Limb (tissue), 2 donors: ENCODE measurements at regions not wholly inside any gene's neighbourhood (a gene's known extent, or its start where the extent isn't known, plus 50 kb on each side); places are given as distances from the start of the nearest gene placed in this dataset.
"Not testable (repeated sequence)": the region's sequence is repeated elsewhere in the genome, so short reads cannot be mapped to it uniquely, and the experiment has no call there.

ENCODE experiments used
- DNase-seq, 2 donors: peaks; one replicate each; pipeline ENCODE4 v3.0.0-alpha.2; 2016; ENCODE audit errors: extremely low spot score in 2 of 2

DNA sequence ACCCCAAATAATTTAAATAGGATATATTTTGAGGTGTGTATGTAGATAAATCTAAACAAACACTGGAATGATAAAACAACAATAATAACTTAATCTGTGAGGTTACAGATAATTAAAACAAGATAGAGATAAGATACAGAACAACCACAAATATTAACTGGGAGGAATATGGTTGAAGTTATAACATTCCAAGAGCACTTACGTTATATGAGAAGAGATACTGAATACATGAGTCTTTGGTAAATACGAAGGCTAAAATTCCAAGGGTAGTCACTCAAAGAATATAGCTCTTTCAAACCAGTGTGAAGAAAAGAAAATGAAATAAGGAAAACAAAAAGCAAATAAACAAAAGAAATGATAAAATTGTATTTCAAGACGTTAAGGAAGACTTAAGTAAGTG, 76.0 kb upstream of the MYO3A start:
- no peak for DNase-seq

DNA sequence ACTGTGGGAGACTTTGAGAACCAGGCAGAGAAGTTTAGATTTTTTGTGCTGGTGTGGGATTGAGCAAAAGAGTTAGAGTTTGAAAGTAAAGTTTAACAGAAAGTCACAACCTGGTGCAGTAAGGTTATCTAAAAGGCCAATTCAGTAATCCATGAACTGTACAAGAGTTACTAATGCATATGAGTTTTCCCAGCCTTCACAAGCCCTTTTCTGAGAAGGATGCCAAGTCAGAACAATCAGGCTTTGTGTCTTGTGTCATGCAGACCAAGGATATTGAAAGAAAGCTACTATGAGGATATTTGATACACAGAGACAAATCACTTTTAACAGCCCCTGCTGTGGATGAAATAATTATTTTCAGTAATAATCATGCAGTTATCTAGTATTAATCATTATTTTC, 68.8 kb upstream of the MYO3A start:
- DNase-seq: no peak

DNA sequence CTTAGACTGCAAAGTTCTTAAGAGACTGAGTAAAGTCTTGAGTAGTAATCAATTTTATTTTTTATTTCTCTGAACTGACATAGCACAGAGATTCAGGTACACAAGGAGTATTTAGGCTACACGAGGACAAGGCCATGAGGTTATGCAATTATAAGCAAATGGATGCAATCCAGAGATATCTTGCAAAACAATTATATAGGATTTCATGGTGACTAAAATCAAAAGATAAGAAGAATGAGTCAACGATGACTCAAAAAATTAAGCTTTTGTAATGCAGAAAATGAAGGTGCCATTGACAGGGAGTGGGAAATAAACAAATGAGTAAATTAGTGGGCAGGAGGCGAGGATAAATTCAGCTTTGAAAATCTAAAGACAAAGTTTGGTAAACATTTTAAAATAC, 66.7 kb upstream of the MYO3A start:
- no peak for DNase-seq

DNA sequence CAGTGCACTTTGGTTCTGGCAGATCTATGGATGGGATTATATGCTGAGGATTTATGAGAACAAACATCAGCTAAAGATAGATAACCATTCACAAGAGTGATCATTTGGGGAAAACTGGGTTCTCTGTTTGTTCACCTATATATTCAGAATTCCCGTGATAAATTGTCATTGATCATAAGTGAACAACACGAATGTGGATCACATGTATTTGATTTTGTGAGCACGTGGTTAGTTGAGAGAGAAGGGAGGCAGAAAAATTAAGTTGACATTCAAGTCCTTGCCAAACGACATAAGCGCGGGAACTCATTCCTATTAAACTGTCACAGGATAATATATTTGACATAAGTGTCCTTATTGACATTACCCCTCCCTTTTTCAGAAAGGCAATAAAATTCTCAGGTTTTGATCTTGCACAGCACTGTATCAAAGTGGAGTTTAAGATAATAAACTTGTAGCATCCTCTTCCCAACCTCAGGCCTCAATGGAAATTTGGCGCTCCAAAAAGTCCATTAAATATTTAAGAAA, 64.9 kb upstream of the MYO3A start:
- DNase-seq: no peak

DNA sequence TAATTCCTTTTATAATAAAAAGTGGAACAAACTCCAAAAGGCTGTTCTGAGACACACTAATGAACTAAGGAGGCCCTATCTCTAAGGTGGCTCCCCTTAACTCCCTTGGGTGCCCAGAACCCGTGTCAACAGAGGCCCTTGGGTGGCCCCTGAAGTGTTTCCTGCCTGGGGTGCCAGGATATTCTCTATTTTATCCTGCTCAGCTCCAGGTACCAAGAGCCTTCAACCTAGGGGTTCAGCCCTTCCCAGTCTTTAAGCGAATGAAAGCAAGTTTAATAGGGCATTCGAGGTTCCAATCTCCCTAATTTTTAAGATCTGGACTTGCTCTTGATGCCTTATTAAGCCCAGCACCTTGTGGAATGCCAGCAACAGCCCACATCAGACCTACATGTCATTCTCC, 64.4 kb upstream of the MYO3A start:
- DNase-seq: no peak

DNA sequence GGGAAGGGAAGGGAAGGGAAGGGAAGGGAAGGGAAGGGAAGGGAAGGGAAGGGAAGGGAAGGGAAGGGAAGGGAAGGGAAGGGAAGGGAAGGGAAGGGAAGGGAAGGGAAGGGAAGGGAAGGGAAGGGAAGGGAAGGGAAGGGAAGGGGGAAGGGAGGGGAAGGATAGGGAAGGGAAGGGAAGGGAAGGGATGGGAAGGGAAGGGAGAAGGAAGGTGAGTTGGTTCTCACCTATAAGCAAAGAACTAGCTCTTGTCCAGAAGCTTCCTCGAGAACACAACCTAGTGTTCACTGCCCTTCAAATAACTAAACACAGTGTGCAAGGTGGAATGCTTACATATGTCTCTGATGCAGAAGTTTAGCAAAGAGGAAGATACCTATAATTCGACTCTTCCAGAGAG, 59.6 kb upstream of the MYO3A start:
- DNase-seq: not testable (repeated sequence)

DNA sequence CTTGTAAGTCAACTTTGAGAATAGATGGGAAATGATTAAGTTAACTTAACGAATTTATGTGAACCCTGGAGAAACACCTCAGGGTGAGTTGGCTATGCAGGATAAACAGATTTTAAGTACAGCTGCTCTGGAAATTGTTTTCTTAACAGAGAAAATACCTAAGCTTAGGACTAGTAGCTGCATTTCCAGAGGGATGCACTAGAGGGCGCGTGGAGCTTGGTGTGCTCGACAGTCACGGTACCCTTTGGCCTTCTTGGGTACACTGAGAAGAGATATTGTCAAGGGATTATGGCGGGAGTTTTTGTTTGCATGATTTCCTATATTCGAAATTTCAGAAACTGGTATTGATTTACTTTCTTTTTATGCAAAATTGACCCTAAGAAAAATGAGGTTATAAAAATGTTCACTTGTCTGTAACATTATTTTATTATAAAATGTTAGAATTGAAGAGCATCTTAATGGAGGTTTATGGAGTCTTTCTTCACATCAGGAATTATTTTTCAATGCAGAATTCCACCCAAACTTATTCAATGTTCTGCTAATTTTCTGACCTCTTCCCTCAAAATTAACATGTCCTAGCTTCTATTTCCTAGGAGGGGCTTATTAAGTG, 58.4 kb upstream of the MYO3A start:
- peak; percentile 68 to 82 for DNase-seq

DNA sequence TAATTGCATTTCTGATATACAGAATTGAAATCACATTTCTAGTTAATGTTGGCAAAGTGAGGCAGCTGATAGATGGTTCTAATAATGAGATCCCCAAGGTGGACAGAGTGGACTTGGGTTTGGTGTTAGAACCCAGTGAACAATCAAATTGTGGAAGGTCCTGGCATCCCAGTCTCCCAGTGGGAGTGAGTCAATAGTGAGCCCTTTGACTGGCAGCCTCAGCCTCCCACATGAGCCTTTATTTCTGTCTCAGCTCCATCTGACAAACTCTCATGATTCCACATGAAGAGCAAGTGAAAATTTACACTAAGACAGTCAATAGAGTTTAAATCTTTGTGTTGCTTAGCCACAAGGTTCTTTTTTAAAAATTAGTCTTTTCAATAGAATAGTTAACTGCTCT, 56.7 kb upstream of the MYO3A start:
- DNase-seq: no peak
